GM12875 (cell line): ENCODE measurements at regions not wholly inside any gene's neighbourhood (a gene's known extent, or its start where the extent isn't known, plus 50 kb on each side); places are given as distances from the start of the nearest gene placed in this dataset.

Source experiments
- H3K4me3 ChIP-seq: one replicate; pipeline ENCODE4 v1.5.1; 2011; ENCODE audit warnings: low read depth, low read length, control low read depth
- CTCF ChIP-seq: IDR thresholded peaks from 2 replicates; pipeline ENCODE4 v1.5.1; 2011; ENCODE audit warnings: low read depth, mild to moderate bottlenecking, control low read depth, inconsistent platforms, low read length, moderate library complexity, borderline replicate concordance; ENCODE audit not compliant: insufficient read depth

GRCh38 chr4:128725405-128726055, 84.0 kb upstream of the JADE1 start:
- no peak overlapping the region for H3K4me3 ChIP-seq
- no peak for TF ChIP-seq CTCF

- no peak overlapping the region for H3K4me3 ChIP-seq
- no peak for TF ChIP-seq CTCF
These were observed 86.6 kb upstream of the JADE1 start for GRCh38 chr4:128722911-128723310.

- H3K4me3 ChIP-seq = no peak overlapping the region
- no peak for TF ChIP-seq CTCF
These were observed 87.6 kb upstream of the JADE1 start for GRCh38 chr4:128721896-128722295.

GRCh38 chr4:128720270-128720669, 89.2 kb upstream of the JADE1 start:
- H3K4me3 ChIP-seq = no peak overlapping the region
- TF ChIP-seq CTCF = no peak

GRCh38 chr4:128718768-128719167, 90.7 kb upstream of the JADE1 start:
- no peak for TF ChIP-seq CTCF
- H3K4me3 ChIP-seq = no peak overlapping the region

- no peak for TF ChIP-seq CTCF
- no peak overlapping the region for H3K4me3 ChIP-seq
These were observed 93.2 kb upstream of the JADE1 start for GRCh38 chr4:128716338-128716737.

- no peak overlapping the region for H3K4me3 ChIP-seq
- no peak for TF ChIP-seq CTCF
These were observed 93.9 kb upstream of the JADE1 start for GRCh38 chr4:128715616-128716015.
